H9 (cell line): ENCODE measurements at regions not wholly inside any gene's neighbourhood (a gene's known extent, or its start where the extent isn't known, plus 50 kb on each side); places are given as distances from the start of the nearest gene placed in this dataset.

Experiments used
- DNase-seq: peaks from one replicate; pipeline ENCODE4 v3.0.0-alpha.2; 2017
- H2AFZ ChIP-seq: one replicate; pipeline ENCODE4 v1.6.1; 2013; ENCODE audit warnings: mild to moderate bottlenecking, low read length, control low read depth, moderate library complexity
- H2AK5ac ChIP-seq: 2 replicates; pipeline ENCODE4 v1.6.1; 2013; ENCODE audit warnings: low read length, control low read depth, mixed read lengths; ENCODE audit not compliant: insufficient read length
- H2BK120ac ChIP-seq: one replicate; pipeline ENCODE4 v1.6.1; 2013; ENCODE audit warnings: low read depth, mild to moderate bottlenecking, low read length, control low read depth, inconsistent platforms; ENCODE audit not compliant: poor library complexity, severe bottlenecking
- H2BK12ac ChIP-seq: 2 replicates; pipeline ENCODE4 v1.6.1; 2013; ENCODE audit warnings: low read length, control low read depth, mixed read lengths, low read depth; ENCODE audit not compliant: insufficient read length
- H2BK15ac ChIP-seq: 2 replicates; pipeline ENCODE4 v1.6.1; 2013; ENCODE audit warnings: low read depth, low read length, control low read depth
- H2BK20ac ChIP-seq: one replicate; pipeline ENCODE4 v1.6.1; 2013; ENCODE audit warnings: low read depth, mild to moderate bottlenecking, low read length, control low read depth, inconsistent platforms; ENCODE audit not compliant: poor library complexity, severe bottlenecking
- H2BK5ac ChIP-seq: 2 replicates; pipeline ENCODE4 v1.6.1; 2013; ENCODE audit warnings: low read length, control low read depth, mixed read lengths; ENCODE audit not compliant: insufficient read length
- H3K14ac ChIP-seq: 2 replicates; pipeline ENCODE4 v1.6.1; 2013; ENCODE audit warnings: low read length, control low read depth; ENCODE audit not compliant: insufficient read depth
- H3K18ac ChIP-seq: 2 replicates; pipeline ENCODE4 v1.6.1; 2013; ENCODE audit warnings: low read depth, mild to moderate bottlenecking, mixed read lengths, low read length, control low read depth; ENCODE audit not compliant: insufficient read length
- H3K23ac ChIP-seq: 2 replicates; pipeline ENCODE4 v1.6.1; 2013; ENCODE audit warnings: low read length, control low read depth, mixed read lengths, low read depth; ENCODE audit not compliant: insufficient read length
- H3K23me2 ChIP-seq: 2 replicates; pipeline ENCODE4 v1.6.1; 2013; ENCODE audit warnings: low read depth, mild to moderate bottlenecking, mixed read lengths, low read length, control low read depth; ENCODE audit not compliant: insufficient read length, poor library complexity, severe bottlenecking
- H3K27ac ChIP-seq: 2 replicates; pipeline ENCODE4 v1.5.1; 2013; ENCODE audit warnings: low read length, control low read depth, mixed read lengths, low read depth; ENCODE audit not compliant: insufficient read length
- H3K27me3 ChIP-seq: 2 replicates; pipeline ENCODE4 v1.6.1; 2013; ENCODE audit warnings: low read length, control low read depth, inconsistent platforms; ENCODE audit not compliant: insufficient read depth
- H3K4ac ChIP-seq: 2 replicates; pipeline ENCODE4 v1.6.1; 2013; ENCODE audit warnings: low read depth, mild to moderate bottlenecking, control low read depth, inconsistent platforms, low read length, moderate library complexity
- H3K4me1 ChIP-seq: 2 replicates; pipeline ENCODE4 v1.6.1; 2013; ENCODE audit warnings: low read length, control low read depth, inconsistent platforms; ENCODE audit not compliant: insufficient read depth
- H3K4me2 ChIP-seq: 2 replicates; pipeline ENCODE4 v1.6.1; 2013; ENCODE audit warnings: low read length, control low read depth, mixed read lengths; ENCODE audit not compliant: insufficient read length, insufficient read depth
- H3K56ac ChIP-seq: 2 replicates; pipeline ENCODE4 v1.6.1; 2013; ENCODE audit warnings: low read depth, mild to moderate bottlenecking, mixed read lengths, low read length, control low read depth; ENCODE audit not compliant: insufficient read length
- H3K79me1 ChIP-seq: 2 replicates; pipeline ENCODE4 v1.6.1; 2013; ENCODE audit warnings: low read depth, mild to moderate bottlenecking, moderate library complexity, low read length, control low read depth, inconsistent platforms; ENCODE audit not compliant: insufficient read depth, poor library complexity, severe bottlenecking
- H3K79me2 ChIP-seq: 2 replicates; pipeline ENCODE4 v1.6.1; 2013; ENCODE audit warnings: low read length, control low read depth, inconsistent platforms; ENCODE audit not compliant: insufficient read depth
- H3K9ac ChIP-seq: 2 replicates; pipeline ENCODE4 v1.6.1; 2013; ENCODE audit warnings: low read length, control low read depth, mixed read lengths; ENCODE audit not compliant: insufficient read length; ENCODE audit errors: extremely low read depth
- H3K9me3 ChIP-seq: one replicate; pipeline ENCODE4 v1.6.1; 2013; ENCODE audit warnings: low read depth, low read length, inconsistent platforms; ENCODE audit not compliant: control insufficient read depth
- H3T11ph ChIP-seq: one replicate; pipeline ENCODE4 v1.6.1; 2013; ENCODE audit warnings: mild to moderate bottlenecking, low read length, control low read depth, inconsistent platforms
- H4K20me1 ChIP-seq: one replicate; pipeline ENCODE4 v1.6.1; 2013; ENCODE audit not compliant: control insufficient read depth, insufficient read length, insufficient read depth
- H4K5ac ChIP-seq: 2 replicates; pipeline ENCODE4 v1.6.1; 2013; ENCODE audit warnings: low read depth, mild to moderate bottlenecking, mixed read lengths, low read length, control low read depth; ENCODE audit not compliant: insufficient read length
- H4K8ac ChIP-seq: replicated peaks from 2 replicates; pipeline ENCODE4 v1.6.1; 2013; ENCODE audit warnings: low read length, control low read depth, mixed read lengths, low read depth; ENCODE audit not compliant: insufficient read length
- H4K91ac ChIP-seq: 2 replicates; pipeline ENCODE4 v1.6.1; 2013; ENCODE audit warnings: low read depth, mild to moderate bottlenecking, moderate library complexity, mixed read lengths, low read length, control low read depth; ENCODE audit not compliant: insufficient read length
- H3K27ac Mint-ChIP-seq, 3 experiments: 2 replicates in 2 of 3; 3 replicates in 1 of 3; pipeline ENCODE4 v1.8.0; 2020 to 2021; ENCODE audit warnings: mixed read lengths in 3 of 3, mild to moderate bottlenecking in 1 of 3, moderate library complexity in 1 of 3
- H3K27me3 Mint-ChIP-seq: 2 replicates; pipeline ENCODE4 v1.8.0; 2021; ENCODE audit warnings: low read depth, mild to moderate bottlenecking, moderate library complexity, mixed read lengths
- H3K36me3 Mint-ChIP-seq, 3 experiments: 2 replicates in 2 of 3; 3 replicates in 1 of 3; pipeline ENCODE4 v1.8.0; 2020 to 2021; ENCODE audit warnings: low read depth in 3 of 3, mixed read lengths in 3 of 3; ENCODE audit not compliant: insufficient read depth in 1 of 3
- H3K4me1 Mint-ChIP-seq, 2 experiments: 2 replicates each; pipeline ENCODE4 v1.8.0; 2020; ENCODE audit warnings: mixed read lengths in 2 of 2
- H3K4me3 Mint-ChIP-seq, 2 experiments: 2 replicates in 1 of 2; 3 replicates in 1 of 2; pipeline ENCODE4 v1.8.0; 2020 to 2021; ENCODE audit warnings: mild to moderate bottlenecking in 2 of 2, mixed read lengths in 2 of 2, moderate library complexity in 1 of 2
- H3K9me3 Mint-ChIP-seq, 2 experiments: 2 replicates in 1 of 2; 3 replicates in 1 of 2; pipeline ENCODE4 v1.8.0; 2020; ENCODE audit warnings: mild to moderate bottlenecking in 2 of 2, mixed read lengths in 2 of 2, moderate library complexity in 1 of 2
- WGBS: extraction: QIAGEN DNeasy Blood & Tissue Kit; methylation state at CpG from one replicate; pipeline ENCODE4 v1.1.7; 2013; ENCODE audit warnings: missing lambda C conversion rate, low lambda C conversion rate, mixed read lengths; ENCODE audit not compliant: insufficient read length; ENCODE audit errors: extremely low coverage; 5-methylcytosine and 5-hydroxymethylcytosine counted together
- TF ChIP-seq, protein P1 (sequence below): fragments of 200-600 bp; sonication (generic); conservative IDR thresholded peaks from 3 replicates; pipeline ENCODE4 v1.8.0; 2021; ENCODE audit warnings: antibody characterized with exemption, mild to moderate bottlenecking

DNA sequence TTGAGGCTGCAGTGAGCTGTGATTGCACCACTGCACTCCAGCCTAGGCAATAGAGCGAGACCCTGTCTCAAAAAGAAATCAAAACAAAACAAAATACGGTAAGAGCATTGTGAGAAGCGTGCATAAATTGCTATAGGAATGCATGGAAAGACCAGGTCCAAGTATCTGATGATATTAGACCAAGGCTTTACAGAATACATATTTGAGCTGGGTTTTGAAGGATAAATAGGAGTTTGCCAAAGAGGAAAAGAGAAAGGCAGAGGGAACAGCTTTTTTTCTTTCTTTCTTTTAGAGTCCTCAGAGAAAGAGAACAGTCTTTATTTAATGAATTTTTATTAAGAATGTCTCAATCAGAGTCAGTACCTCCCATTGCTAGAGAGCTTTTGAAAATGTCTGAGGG lies 79.5 kb upstream of the PRPS1 start:
- Histone ChIP-seq H3K79me2 (no peaks in the 10 kb centered on the region), H3K27me3 (no peaks in the 10 kb centered on the region), H3K14ac (no peak overlapping the region), H3T11ph (no peak overlapping the region), H3K23ac (no peak overlapping the region), H4K91ac (no peak overlapping the region), H3K4me2 (no peak overlapping the region), H4K5ac (no peak overlapping the region), H2BK5ac (no peak overlapping the region), H3K4me1 (no peaks in the 10 kb centered on the region), H2BK120ac (no peak overlapping the region), H3K9me3 (no peaks in the 10 kb centered on the region), H2BK12ac (no peak overlapping the region), H2BK15ac (no peak overlapping the region), H4K8ac (no peak overlapping the region), H2BK20ac (no peak overlapping the region), H2AK5ac (no peak overlapping the region), H3K9ac (no peak overlapping the region), H4K20me1 (no peaks in the 10 kb centered on the region), H3K18ac (no peak overlapping the region), H3K27ac (no peak overlapping the region), H2AFZ (no peak overlapping the region), H3K56ac (no peak overlapping the region), H3K79me1 (no peaks in the 10 kb centered on the region), H3K4ac (no peak overlapping the region), H3K23me2 (no peaks in the 10 kb centered on the region)
- Mint-ChIP-seq H3K4me1 (no peaks in the 10 kb centered on the region), H3K27me3 (peaks cover 8% of the 10 kb centered on the region), H3K36me3 (peaks cover 0 to 2% (median 0%) of the 10 kb centered on the region in 3 experiments; a peak in 2 of 7 replicates), H3K4me3 (no peak overlapping the region), H3K9me3 (peaks cover 0 to 25% of the 10 kb centered on the region in 2 experiments; a peak in 2 of 5 replicates), H3K27ac (no peak overlapping the region)
- TF ChIP-seq, protein P1, sequence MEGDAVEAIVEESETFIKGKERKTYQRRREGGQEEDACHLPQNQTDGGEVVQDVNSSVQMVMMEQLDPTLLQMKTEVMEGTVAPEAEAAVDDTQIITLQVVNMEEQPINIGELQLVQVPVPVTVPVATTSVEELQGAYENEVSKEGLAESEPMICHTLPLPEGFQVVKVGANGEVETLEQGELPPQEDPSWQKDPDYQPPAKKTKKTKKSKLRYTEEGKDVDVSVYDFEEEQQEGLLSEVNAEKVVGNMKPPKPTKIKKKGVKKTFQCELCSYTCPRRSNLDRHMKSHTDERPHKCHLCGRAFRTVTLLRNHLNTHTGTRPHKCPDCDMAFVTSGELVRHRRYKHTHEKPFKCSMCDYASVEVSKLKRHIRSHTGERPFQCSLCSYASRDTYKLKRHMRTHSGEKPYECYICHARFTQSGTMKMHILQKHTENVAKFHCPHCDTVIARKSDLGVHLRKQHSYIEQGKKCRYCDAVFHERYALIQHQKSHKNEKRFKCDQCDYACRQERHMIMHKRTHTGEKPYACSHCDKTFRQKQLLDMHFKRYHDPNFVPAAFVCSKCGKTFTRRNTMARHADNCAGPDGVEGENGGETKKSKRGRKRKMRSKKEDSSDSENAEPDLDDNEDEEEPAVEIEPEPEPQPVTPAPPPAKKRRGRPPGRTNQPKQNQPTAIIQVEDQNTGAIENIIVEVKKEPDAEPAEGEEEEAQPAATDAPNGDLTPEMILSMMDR: no peak
- WGBS: no CpG with 5 or more reads among the region's 3 CpGs
- no peak for DNase-seq
